H1 (cell line): ENCODE measurements at regions not wholly inside any gene's neighbourhood (a gene's known extent, or its start where the extent isn't known, plus 50 kb on each side); places are given as distances from the start of the nearest gene placed in this dataset.

ENCODE experiments used
- CTCF ChIA-PET: fragments of 300-600 bp; sonication (Branson Sonifier 250); formaldehyde crosslinking; loops from one replicate; lab custom pipeline; 2021; ENCODE audit not compliant: partially characterized antibody; lab: Charles Lee
- POLR2A ChIA-PET: fragments of 300-600 bp; sonication (Branson Sonifier 250); formaldehyde crosslinking; loops from one replicate; lab custom pipeline; 2021; ENCODE audit warnings: inconsistent platforms; ENCODE audit not compliant: partially characterized antibody; lab: Charles Lee
- DNase-seq, 2 experiments: peaks; one replicate each; pipeline versions ENCODE4 v3.0.0 to v3.0.0-alpha.2; 2010 to 2022; ENCODE audit warnings: low spot score in 2 of 2, low read depth in 1 of 2, mixed read lengths in 1 of 2
- FAIRE-seq: peaks from 2 replicates; lab custom pipeline; 2011; peaks lifted over from hg19 to GRCh38; lab: Jason Lieb, UNC
- H2AFZ ChIP-seq: 2 replicates; pipeline ENCODE4 v1.8.1; 2012; ENCODE audit warnings: low read length, inconsistent platforms
- H2AK5ac ChIP-seq: 2 replicates; pipeline ENCODE4 v1.6.1; 2013; ENCODE audit warnings: low read depth, low read length
- H2BK120ac ChIP-seq: replicated peaks from 2 replicates; pipeline ENCODE3; 2013; ENCODE audit warnings: low read depth, low read length, inconsistent platforms
- H2BK12ac ChIP-seq: 2 replicates; pipeline ENCODE4 v1.6.1; 2013; ENCODE audit warnings: low read depth, low read length
- H2BK15ac ChIP-seq: 2 replicates; pipeline ENCODE4 v1.6.1; 2013; ENCODE audit warnings: low read length
- H2BK20ac ChIP-seq: 2 replicates; pipeline ENCODE4 v1.6.1; 2013; ENCODE audit warnings: low read length
- H2BK5ac ChIP-seq: 2 replicates; pipeline ENCODE4 v1.6.1; 2013; ENCODE audit warnings: low read depth, low read length
- H3K14ac ChIP-seq: 2 replicates; pipeline ENCODE4 v1.6.1; 2013; ENCODE audit warnings: inconsistent platforms; ENCODE audit not compliant: insufficient read length
- H3K18ac ChIP-seq: 2 replicates; pipeline ENCODE4 v1.6.1; 2013; ENCODE audit warnings: low read length; ENCODE audit errors: extremely low read depth
- H3K23ac ChIP-seq: 2 replicates; pipeline ENCODE4 v1.6.1; 2013; ENCODE audit warnings: inconsistent platforms; ENCODE audit not compliant: insufficient read length
- H3K23me2 ChIP-seq: 2 replicates; pipeline ENCODE4 v1.6.1; 2013; ENCODE audit warnings: low read depth, low read length
- H3K27ac ChIP-seq: 2 replicates; pipeline ENCODE4 v1.6.1; 2011; ENCODE audit warnings: low read depth, low read length, inconsistent platforms
- H3K27me3 ChIP-seq, 4 experiments: replicated peaks in 1 of 4; 1 replicate in 1 of 4; 2 replicates in 3 of 4; pipeline versions ENCODE4 v1.6.1 to v1.8.1; 2011 to 2013; ENCODE audit warnings: low read length in 3 of 4, mild to moderate bottlenecking in 3 of 4, inconsistent platforms in 2 of 4, mixed read lengths in 2 of 4, moderate library complexity in 1 of 4; ENCODE audit not compliant: control insufficient read depth in 3 of 4, insufficient read depth in 3 of 4; ENCODE audit errors: extremely low read depth in 1 of 4
- H3K36me3 ChIP-seq, 4 experiments: 2 replicates each; pipeline versions ENCODE4 v1.6.1 to v1.8.1; 2011 to 2013; ENCODE audit warnings: mild to moderate bottlenecking in 4 of 4, low read length in 3 of 4, moderate library complexity in 2 of 4, control low read depth in 1 of 4, inconsistent platforms in 1 of 4; ENCODE audit not compliant: insufficient read depth in 4 of 4, control insufficient read depth in 2 of 4
- H3K4ac ChIP-seq: replicated peaks from 2 replicates; pipeline ENCODE3; 2013; ENCODE audit warnings: low read length, low read depth, mixed read lengths, inconsistent platforms; ENCODE audit not compliant: insufficient read length
- H3K4me1 ChIP-seq, 4 experiments: replicated peaks in 1 of 4; 1 replicate in 1 of 4; 2 replicates in 3 of 4; pipeline versions ENCODE4 v1.6.1 to v1.8.1; 2011 to 2013; ENCODE audit warnings: low read length in 3 of 4, inconsistent platforms in 2 of 4, mixed read lengths in 1 of 4; ENCODE audit not compliant: insufficient read depth in 4 of 4, control insufficient read depth in 3 of 4
- H3K4me2 ChIP-seq, 2 experiments: 2 replicates each; pipeline versions ENCODE4 v1.6.1 to v1.8.1; 2011 to 2013; ENCODE audit warnings: low read depth in 2 of 2, low read length in 2 of 2, control low read depth in 1 of 2, inconsistent platforms in 1 of 2, mild to moderate bottlenecking in 1 of 2; ENCODE audit not compliant: insufficient read depth in 1 of 2
- H3K4me3 ChIP-seq, 4 experiments: fragments of 200-600, 300-600 bp in 1 of 4; sonication (generic), shearing (Covaris generic), sonication (Bioruptor Twin) in 1 of 4; 2 replicates each; pipeline versions ENCODE4 v1.5.1 to v1.8.1; 2011 to 2016; ENCODE audit warnings: low read length in 4 of 4, low read depth in 3 of 4, control low read depth in 2 of 4, inconsistent platforms in 2 of 4, mild to moderate bottlenecking in 2 of 4, mixed read lengths in 1 of 4, moderate library complexity in 1 of 4; ENCODE audit not compliant: insufficient read depth in 2 of 4; ENCODE audit errors: extremely low read depth in 1 of 4
- H3K56ac ChIP-seq: replicated peaks from 2 replicates; pipeline ENCODE3; 2013; ENCODE audit warnings: low read depth, mild to moderate bottlenecking, mixed read lengths, low read length, inconsistent platforms; ENCODE audit not compliant: insufficient read length
- H3K79me1 ChIP-seq: 2 replicates; pipeline ENCODE4 v1.6.1; 2013; ENCODE audit warnings: low read depth, low read length, control low read depth
- H3K79me2 ChIP-seq, 2 experiments: 2 replicates each; pipeline versions ENCODE4 v1.6.1 to v1.8.1; 2012 to 2013; ENCODE audit warnings: low read length in 2 of 2, mild to moderate bottlenecking in 2 of 2, inconsistent platforms in 1 of 2; ENCODE audit not compliant: insufficient read depth in 2 of 2, control insufficient read depth in 1 of 2
- H3K9ac ChIP-seq, 4 experiments: replicated peaks in 1 of 4; 1 replicate in 1 of 4; 2 replicates in 3 of 4; pipeline versions ENCODE4 v1.6.1 to v1.8.1; 2011 to 2013; ENCODE audit warnings: low read depth in 3 of 4, low read length in 3 of 4, control low read depth in 2 of 4, mild to moderate bottlenecking in 2 of 4, moderate library complexity in 2 of 4, inconsistent platforms in 1 of 4; ENCODE audit errors: extremely low read depth in 1 of 4
- H3K9me3 ChIP-seq, 2 experiments: 2 replicates each; pipeline versions ENCODE4 v1.6.1 to v1.8.1; 2012 to 2013; ENCODE audit warnings: mild to moderate bottlenecking in 2 of 2, moderate library complexity in 2 of 2, control low read depth in 1 of 2, inconsistent platforms in 1 of 2, low read depth in 1 of 2, low read length in 1 of 2, mixed read lengths in 1 of 2; ENCODE audit not compliant: insufficient read depth in 2 of 2
- H4K20me1 ChIP-seq, 2 experiments: replicated peaks in 1 of 2; 2 replicates each; pipeline versions ENCODE3 to v1.8.1; 2011 to 2013; ENCODE audit warnings: inconsistent platforms in 2 of 2, low read length in 2 of 2, mild to moderate bottlenecking in 1 of 2; ENCODE audit not compliant: insufficient read depth in 2 of 2, control insufficient read depth in 1 of 2
- H4K5ac ChIP-seq: 2 replicates; pipeline ENCODE4 v1.6.1; 2013; ENCODE audit warnings: low read length, low read depth, mixed read lengths, inconsistent platforms; ENCODE audit not compliant: insufficient read length
- H4K8ac ChIP-seq: 2 replicates; pipeline ENCODE4 v1.8.0; 2013; ENCODE audit warnings: mild to moderate bottlenecking, moderate library complexity, low read length, inconsistent platforms; ENCODE audit not compliant: insufficient read depth; ENCODE audit errors: extremely low read depth
- H4K91ac ChIP-seq: replicated peaks from 2 replicates; pipeline ENCODE3; 2013; ENCODE audit warnings: low read length, mixed read lengths, inconsistent platforms; ENCODE audit not compliant: insufficient read length
- ATF3 ChIP-seq: IDR thresholded peaks from 2 replicates; pipeline ENCODE4 v1.6.1; 2011; ENCODE audit warnings: low read depth, mild to moderate bottlenecking, low read length; ENCODE audit not compliant: insufficient read depth
- CBX5 ChIP-seq: fragments of 300-800, 300-1000 bp; sonication (generic); IDR thresholded peaks from 2 replicates; pipeline ENCODE4 v1.7.1; 2016; ENCODE audit warnings: antibody characterized with exemption, low read length, low read depth
- TAF1 ChIP-seq: IDR thresholded peaks from 2 replicates; pipeline ENCODE4 v1.6.1; 2011; ENCODE audit warnings: mild to moderate bottlenecking, low read depth, low read length
- WGBS, 2 experiments: shearing (Covaris generic) in 1 of 2; methylation state at CpG; one replicate each; pipeline versions ENCODE4 v1.1.6 to v1.1.7; 2013 to 2015; ENCODE audit warnings: low lambda C conversion rate in 2 of 2, mixed read lengths in 2 of 2, inconsistent platforms in 1 of 2, low coverage in 1 of 2, missing lambda C conversion rate in 1 of 2; ENCODE audit not compliant: insufficient replicate concordance in 2 of 2, insufficient coverage in 1 of 2, insufficient read length in 1 of 2; ENCODE audit errors: extremely low coverage in 1 of 2, missing lambda C conversion rate in 1 of 2; 5-methylcytosine and 5-hydroxymethylcytosine counted together

GRCh38 chr5:158570502-158570901, 529.2 kb downstream of the EBF1 start:
- Histone ChIP-seq H2BK120ac (no peak overlapping the region), H2AFZ (no peak overlapping the region), H3K23ac (no peak overlapping the region), H3K14ac (no peak overlapping the region), H4K91ac (no peak overlapping the region), H3K4me1 (peaks cover 0 to 3% (median 1%) of the 10 kb centered on the region in 4 experiments; a peak in 1 of 7 replicates), H3K79me1 (no peaks in the 10 kb centered on the region), H2BK15ac (no peak overlapping the region), H4K20me1 (no peaks in the 10 kb centered on the region), H3K27ac (no peak overlapping the region), H3K56ac (no peak overlapping the region), H3K4me3 (no peak overlapping the region), H3K36me3 (no peaks in the 10 kb centered on the region), H3K4ac (no peak overlapping the region), H3K18ac (no peak overlapping the region), H3K4me2 (no peak overlapping the region), H2AK5ac (no peak overlapping the region), H3K9ac (no peak overlapping the region), H2BK12ac (no peak overlapping the region; the same call in 1 of the 2 replicates), H3K79me2 (no peaks in the 10 kb centered on the region), H3K27me3 (no peaks in the 10 kb centered on the region), H2BK5ac (no peak overlapping the region), H4K8ac (no peak overlapping the region), H2BK20ac (no peak overlapping the region), H3K23me2 (no peaks in the 10 kb centered on the region), H4K5ac (no peak overlapping the region), H3K9me3 (no peaks in the 10 kb centered on the region; a peak in 1 of 4 replicates)
- ChIA-PET CTCF (interaction anchor here (1.2 to 1.3 kb wide), 2 partner anchors 9 to 124 kb away, joined by 3 read pairs; no protein-coding TSS in a partner anchor), POLR2A (no interaction called here)
- FAIRE-seq (no peak), DNase-seq (no peak)
- TF ChIP-seq CBX5 (no peak), TAF1 (no peak), ATF3 (no peak)
- 95% methylated on average over 1 of the region's 1 CpG; no CpG with 5 or more reads in 1 of the 2 experiments for WGBS, 2 experiments
